A549 (cell line): ENCODE measurements at regions not wholly inside any gene's neighbourhood (a gene's known extent, or its start where the extent isn't known, plus 50 kb on each side); places are given as distances from the start of the nearest gene placed in this dataset.

Source experiments
- ATAC-seq, 2 experiments: fragments of 200-7000 bp in 1 of 2; fragments of >200 bp in 1 of 2; cut with Nextera tagmentation in 1 of 2; cut with Tn5 transposase in 1 of 2; 3 replicates each; pipeline versions ENCODE4 v1.8.0 to v1.9.1; 2018 to 2020; ENCODE audit warnings: mild to moderate bottlenecking in 1 of 2, moderate library complexity in 1 of 2
- CTCF ChIA-PET: fragments of 300-600 bp; sonication (Branson Sonifier 250); formaldehyde crosslinking; extraction: SDS; loops from one replicate; lab custom pipeline; 2021; ENCODE audit warnings: antibody characterized with exemption, inconsistent platforms; lab: Yijun Ruan, JAX
- POLR2A ChIA-PET: fragments of 350-600 bp; formaldehyde crosslinking; extraction: SDS; loops from one replicate; lab custom pipeline; 2021; ENCODE audit warnings: antibody characterized with exemption, inconsistent platforms; lab: Yijun Ruan, JAX
- DNase-seq, 2 experiments: peaks; one replicate each; pipeline versions ENCODE4 v3.0.0 to v3.0.0-alpha.2; 2011 to 2016; ENCODE audit warnings: low read depth in 1 of 2, low spot score in 1 of 2
- FAIRE-seq: peaks from 2 replicates; lab custom pipeline; 2011; peaks lifted over from hg19 to GRCh38; lab: Jason Lieb, UNC
- H3K27ac ChIP-seq, 2 experiments: fragments of >200 bp; sonication (Bioruptor Twin); formaldehyde crosslinking; 3 replicates each; pipeline ENCODE4 v1.5.1; 2016 to 2017
- H3K4me1 ChIP-seq: fragments of >200 bp; sonication (Bioruptor Twin); formaldehyde crosslinking; 3 replicates; pipeline ENCODE4 v1.6.1; 2016
- H3K4me2 ChIP-seq: fragments of >200 bp; sonication (Bioruptor Twin); formaldehyde crosslinking; 3 replicates; pipeline ENCODE4 v1.6.1; 2016
- H3K4me3 ChIP-seq: fragments of >200 bp; sonication (Bioruptor Twin); formaldehyde crosslinking; 3 replicates; pipeline ENCODE4 v1.5.1; 2016
- H3K9me3 ChIP-seq: fragments of >200 bp; sonication (Bioruptor Twin); formaldehyde crosslinking; 3 replicates; pipeline ENCODE4 v1.6.1; 2016
- CEBPB ChIP-seq, 2 experiments: fragments of >200 bp in 1 of 2; sonication (Bioruptor Twin) in 1 of 2; formaldehyde crosslinking in 1 of 2; IDR thresholded peaks; 2 replicates each; pipeline ENCODE4 v1.6.1; 2012 to 2016
- CHD4 ChIP-seq: fragments of 200-600 bp; sonication (generic); IDR thresholded peaks from 2 replicates; pipeline ENCODE4 v1.6.1; 2016; ENCODE audit warnings: antibody characterized with exemption, mild to moderate bottlenecking, borderline replicate concordance
- CTCF ChIP-seq: fragments of >200 bp; sonication (Bioruptor Twin); formaldehyde crosslinking; IDR thresholded peaks from 3 replicates; pipeline ENCODE4 v1.5.1; 2016
- E2F6 ChIP-seq: IDR thresholded peaks from 2 replicates; pipeline ENCODE4 v1.6.1; 2012; ENCODE audit warnings: low read depth, borderline replicate concordance
- EHF ChIP-seq: fragments of 250-450 bp; sonication (Bioruptor Pico); IDR thresholded peaks from 2 replicates; pipeline ENCODE4 v1.5.0; 2020; ENCODE audit warnings: mild to moderate bottlenecking
- EHMT2 ChIP-seq: fragments of 200-600 bp; sonication (generic); IDR thresholded peaks from 2 replicates; pipeline ENCODE4 v1.6.1; 2016; ENCODE audit warnings: antibody characterized with exemption, low read depth, mild to moderate bottlenecking, moderate library complexity
- FOSL2 ChIP-seq, 2 experiments: fragments of 450-650 bp in 1 of 2; fragments of >200 bp in 1 of 2; sonication (Bioruptor Twin) in 1 of 2; formaldehyde crosslinking; IDR thresholded peaks; 2 replicates each; pipeline versions ENCODE4 v1.5.0 to v1.6.1; 2016 to 2020; ENCODE audit warnings: mild to moderate bottlenecking in 1 of 2, moderate library complexity in 1 of 2
- HDAC2 ChIP-seq: fragments of 200-600 bp; sonication (generic); IDR thresholded peaks from 2 replicates; pipeline ENCODE4 v1.6.1; 2016
- HEYL ChIP-seq: fragments of 250-450 bp; sonication (Bioruptor Pico); IDR thresholded peaks from 2 replicates; pipeline ENCODE4 v1.8.0; 2021; ENCODE audit warnings: mild to moderate bottlenecking, moderate library complexity
- HMGXB4 ChIP-seq: fragments of 250-450 bp; sonication (Bioruptor Pico); IDR thresholded peaks from 2 replicates; pipeline ENCODE4 v1.5.0; 2021; ENCODE audit warnings: mild to moderate bottlenecking, moderate library complexity, borderline replicate concordance
- HOXA7 ChIP-seq: fragments of 250-450 bp; sonication (Bioruptor Pico); IDR thresholded peaks from 2 replicates; pipeline ENCODE4 v1.5.0; 2020; ENCODE audit warnings: mild to moderate bottlenecking, moderate library complexity
- MAZ ChIP-seq: fragments of 150-350 bp; IDR thresholded peaks from 2 replicates; pipeline ENCODE4 v1.6.1; 2014; ENCODE audit warnings: antibody characterized with exemption, low read depth, low read length, borderline replicate concordance
- NFE2L2 ChIP-seq: fragments of 150-350 bp; conservative IDR thresholded peaks from 2 replicates; pipeline ENCODE4 v1.6.1; 2014; ENCODE audit warnings: low read length
- NPAS2 ChIP-seq: fragments of 250-450 bp; sonication (Bioruptor Pico); IDR thresholded peaks from 2 replicates; pipeline ENCODE4 v1.8.0; 2022; ENCODE audit warnings: mild to moderate bottlenecking, moderate library complexity, borderline replicate concordance
- PBX3 ChIP-seq: IDR thresholded peaks from 2 replicates; pipeline ENCODE4 v1.6.1; 2012
- RCOR1 ChIP-seq: fragments of 150-350 bp; IDR thresholded peaks from 2 replicates; pipeline ENCODE4 v1.6.1; 2014; ENCODE audit warnings: antibody characterized with exemption, low read length, low read depth
- TFCP2L1 ChIP-seq: fragments of 250-450 bp; sonication (Bioruptor Pico); IDR thresholded peaks from 2 replicates; pipeline ENCODE4 v1.5.0; 2021; ENCODE audit warnings: mild to moderate bottlenecking
- USF2 ChIP-seq: fragments of 450-650 bp; IDR thresholded peaks from 2 replicates; pipeline ENCODE4 v1.6.1; 2014; ENCODE audit warnings: antibody characterized with exemption
- WGBS: methylation state at CpG from one replicate; pipeline ENCODE4 v1.1.6; 2017; ENCODE audit errors: missing lambda C conversion rate; 5-methylcytosine and 5-hydroxymethylcytosine counted together

GRCh38 chr14:66231820-66232219, 254.4 kb upstream of the CCDC196 start:
- ChIA-PET POLR2A (no interaction called here), CTCF (interaction anchor here (1.0 kb wide), 1 partner anchor 12 kb away, joined by 4 read pairs; no protein-coding TSS in a partner anchor)
- no peak for ATAC-seq
- H3K4me1 ChIP-seq, result no peaks in the 10 kb centered on the region
- H3K4me2 ChIP-seq, result no peak overlapping the region
- no peak overlapping the region for H3K4me3 ChIP-seq
- FAIRE-seq, result no peak
- no peak for TF ChIP-seq HOXA7 (CRISPR knock-in tag)
- no peak for TF ChIP-seq PBX3
- no peak for TF ChIP-seq HMGXB4 (CRISPR knock-in tag)
- no peak for TF ChIP-seq RCOR1
- TF ChIP-seq EHMT2, result no peak
- no peak for TF ChIP-seq NFE2L2
- no peak for TF ChIP-seq CEBPB (IDR thresholded peaks at IDR 0.05)
- TF ChIP-seq E2F6, result no peak
- no peak for TF ChIP-seq NPAS2 (CRISPR knock-in tag)
- TF ChIP-seq CTCF, result no peak
- no peak for TF ChIP-seq HDAC2
- TF ChIP-seq TFCP2L1, result no peak
- no peak for TF ChIP-seq EHF (CRISPR knock-in tag)
- TF ChIP-seq MAZ, result no peak
- no peak for TF ChIP-seq HEYL (CRISPR knock-in tag)
- no peak for TF ChIP-seq CHD4
- no peak overlapping the region for H3K27ac ChIP-seq
- DNase-seq, result no peak
- 6% methylated on average over 4 of the region's 4 CpGs for WGBS
- no peaks in the 10 kb centered on the region for H3K9me3 ChIP-seq

- FAIRE-seq (no peak), DNase-seq (no peak), ATAC-seq (no peak)
- no peak for TF ChIP-seq FOSL2 (IDR thresholded peaks at IDR 0.05)
- no peak for TF ChIP-seq FOSL2 (CRISPR knock-in tag; IDR thresholded peaks at IDR 0.05)
- no peak for TF ChIP-seq HMGXB4 (CRISPR knock-in tag)
- TF ChIP-seq USF2, result no peak
- Histone ChIP-seq H3K4me1 (no peaks in the 10 kb centered on the region), H3K4me3 (no peak overlapping the region), H3K9me3 (no peaks in the 10 kb centered on the region), H3K4me2 (no peak overlapping the region), H3K27ac (no peak overlapping the region)
- ChIA-PET CTCF (interaction anchor here (0.8 to 1.4 kb wide), 2 partner anchors 13 to 20 kb away, joined by 3 read pairs; no protein-coding TSS in a partner anchor), POLR2A (no interaction called here)
- WGBS, result 10% methylated on average over 4 of the region's 4 CpGs
Observed at GRCh38 chr14:66233591-66233990, 252.6 kb upstream of the CCDC196 start.
